GM12872 (cell line): ENCODE measurements at regions not wholly inside any gene's neighbourhood (a gene's known extent, or its start where the extent isn't known, plus 50 kb on each side); places are given as distances from the start of the nearest gene placed in this dataset.
A peak's percentile ranks its signal among the peaks of the same experiment; 100 is the strongest.

Experiments
- TF ChIP-seq, protein P1 (sequence below): IDR thresholded peaks from 3 replicates; pipeline ENCODE4 v1.5.1; 2011; ENCODE audit warnings: low read depth, mild to moderate bottlenecking, low read length, moderate library complexity; ENCODE audit not compliant: insufficient read depth

DNA sequence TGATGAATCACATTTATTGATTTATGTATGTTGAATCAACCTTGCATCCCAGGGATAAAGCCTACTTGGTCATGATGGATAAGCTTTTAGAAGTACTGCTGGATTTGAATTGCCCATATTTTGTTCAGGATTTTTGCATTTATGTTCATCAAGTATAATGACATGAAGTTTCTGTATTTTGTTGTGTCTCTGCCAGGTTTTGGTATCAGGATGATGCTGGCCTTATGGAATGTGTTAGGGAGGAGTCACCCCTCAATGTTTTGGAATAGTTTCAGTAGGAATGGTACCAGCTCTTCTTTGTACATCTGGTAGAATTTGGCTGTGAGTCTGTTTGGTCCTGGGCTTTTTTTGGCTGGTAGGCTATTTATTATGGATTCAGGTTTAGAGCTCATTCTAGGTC lies 1643.1 kb upstream of the B3GALT2 start:
- TF ChIP-seq, protein P1, sequence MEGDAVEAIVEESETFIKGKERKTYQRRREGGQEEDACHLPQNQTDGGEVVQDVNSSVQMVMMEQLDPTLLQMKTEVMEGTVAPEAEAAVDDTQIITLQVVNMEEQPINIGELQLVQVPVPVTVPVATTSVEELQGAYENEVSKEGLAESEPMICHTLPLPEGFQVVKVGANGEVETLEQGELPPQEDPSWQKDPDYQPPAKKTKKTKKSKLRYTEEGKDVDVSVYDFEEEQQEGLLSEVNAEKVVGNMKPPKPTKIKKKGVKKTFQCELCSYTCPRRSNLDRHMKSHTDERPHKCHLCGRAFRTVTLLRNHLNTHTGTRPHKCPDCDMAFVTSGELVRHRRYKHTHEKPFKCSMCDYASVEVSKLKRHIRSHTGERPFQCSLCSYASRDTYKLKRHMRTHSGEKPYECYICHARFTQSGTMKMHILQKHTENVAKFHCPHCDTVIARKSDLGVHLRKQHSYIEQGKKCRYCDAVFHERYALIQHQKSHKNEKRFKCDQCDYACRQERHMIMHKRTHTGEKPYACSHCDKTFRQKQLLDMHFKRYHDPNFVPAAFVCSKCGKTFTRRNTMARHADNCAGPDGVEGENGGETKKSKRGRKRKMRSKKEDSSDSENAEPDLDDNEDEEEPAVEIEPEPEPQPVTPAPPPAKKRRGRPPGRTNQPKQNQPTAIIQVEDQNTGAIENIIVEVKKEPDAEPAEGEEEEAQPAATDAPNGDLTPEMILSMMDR = no peak

DNA sequence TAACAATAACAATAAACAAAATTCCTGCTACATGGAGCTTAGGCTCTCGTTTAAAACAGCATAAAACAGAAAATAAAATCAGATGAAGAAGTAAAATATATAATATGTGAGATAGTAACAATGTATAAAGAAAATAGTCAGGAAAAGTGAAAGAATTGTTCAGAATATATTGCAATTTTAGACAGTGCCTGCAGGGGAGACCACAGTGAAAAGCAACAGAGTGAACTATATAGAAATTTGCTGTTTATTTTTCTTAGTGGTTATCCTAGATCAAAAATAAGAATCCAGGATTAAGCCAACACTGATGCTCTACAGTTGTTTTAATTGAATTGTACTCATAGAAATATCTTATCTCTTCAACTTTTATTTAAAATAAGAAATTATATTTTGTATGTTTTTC lies 1639.0 kb upstream of the B3GALT2 start:
- TF ChIP-seq, protein P1 = 0 out of 3 replicates have a peak, but pooled peaks have one; percentile 7

DNA sequence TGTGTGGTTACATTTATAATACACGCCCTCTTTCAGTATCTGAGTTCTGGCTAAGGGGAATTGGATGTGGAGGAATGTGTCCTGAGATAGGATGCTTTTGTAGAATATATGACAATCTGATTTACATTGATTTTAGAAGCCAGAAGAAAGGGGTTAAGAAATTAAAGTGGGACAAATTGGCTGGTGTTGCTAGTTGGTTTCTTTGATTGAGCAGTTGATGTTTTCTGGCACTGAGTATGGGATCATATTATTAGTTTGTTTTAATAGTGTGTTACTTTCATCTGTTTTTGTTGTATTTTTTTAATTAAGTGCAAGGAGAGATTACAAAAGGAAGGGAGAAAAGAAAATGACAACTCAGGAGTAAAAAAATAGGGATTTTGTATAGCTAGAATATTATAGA lies 1634.7 kb upstream of the B3GALT2 start:
- TF ChIP-seq, protein P1 = no peak

DNA sequence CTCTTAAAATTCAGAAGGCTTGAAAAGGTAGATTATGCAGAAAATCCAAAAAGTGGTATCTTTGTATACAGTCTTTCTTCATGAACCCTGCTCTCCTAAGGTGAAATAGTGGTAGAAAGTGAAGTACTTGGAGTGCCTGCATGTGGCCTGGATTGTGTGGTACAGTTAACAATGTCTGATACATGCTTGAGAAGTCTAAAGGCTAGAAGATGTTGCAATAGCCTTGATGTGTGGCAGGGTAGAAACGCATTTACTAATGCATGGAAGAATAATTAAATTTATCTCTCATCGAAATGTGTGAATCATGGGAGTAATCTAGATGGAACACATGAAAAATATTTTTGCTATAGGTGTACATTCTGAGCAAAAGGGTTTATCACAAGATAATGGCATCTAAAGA lies 1632.3 kb upstream of the B3GALT2 start:
- TF ChIP-seq, protein P1 = no peak

DNA sequence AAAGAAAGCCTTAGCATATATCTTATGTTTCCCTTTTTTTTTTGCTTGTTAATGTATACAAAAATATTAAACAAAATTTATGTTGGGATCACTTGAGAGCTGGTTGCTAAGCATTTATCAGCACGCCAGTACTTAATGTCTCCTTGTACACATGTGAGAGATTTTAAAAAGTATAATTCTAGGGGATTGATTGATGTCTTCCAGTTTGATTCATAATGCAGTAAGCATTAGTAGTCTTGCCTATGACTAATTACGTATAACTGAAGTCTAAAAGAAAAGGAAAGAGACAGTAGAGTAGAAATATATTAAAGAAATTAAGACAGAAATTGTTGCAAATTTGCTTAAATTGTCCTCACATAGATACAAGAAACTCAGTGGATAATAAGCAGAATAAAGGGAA lies 1630.4 kb upstream of the B3GALT2 start:
- TF ChIP-seq, protein P1 = no peak

DNA sequence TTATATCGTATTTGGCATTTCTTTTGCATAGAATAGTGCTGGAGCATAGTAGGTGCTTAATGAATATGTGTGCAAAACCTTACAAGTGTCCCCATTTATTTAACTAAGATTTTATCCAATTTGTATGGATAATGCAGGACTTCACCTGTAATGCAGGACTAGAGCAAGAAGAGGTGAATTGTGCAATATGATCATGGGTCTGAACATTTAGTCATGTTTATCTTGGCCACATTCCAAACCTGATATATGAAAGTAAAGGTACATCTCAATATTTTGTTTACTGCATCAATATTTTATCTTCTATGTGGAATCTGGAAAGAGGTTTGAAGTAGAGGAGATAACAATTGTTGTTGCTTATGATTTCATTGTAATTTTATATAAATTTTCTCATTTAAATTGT lies 1626.7 kb upstream of the B3GALT2 start:
- TF ChIP-seq, protein P1 = no peak

DNA sequence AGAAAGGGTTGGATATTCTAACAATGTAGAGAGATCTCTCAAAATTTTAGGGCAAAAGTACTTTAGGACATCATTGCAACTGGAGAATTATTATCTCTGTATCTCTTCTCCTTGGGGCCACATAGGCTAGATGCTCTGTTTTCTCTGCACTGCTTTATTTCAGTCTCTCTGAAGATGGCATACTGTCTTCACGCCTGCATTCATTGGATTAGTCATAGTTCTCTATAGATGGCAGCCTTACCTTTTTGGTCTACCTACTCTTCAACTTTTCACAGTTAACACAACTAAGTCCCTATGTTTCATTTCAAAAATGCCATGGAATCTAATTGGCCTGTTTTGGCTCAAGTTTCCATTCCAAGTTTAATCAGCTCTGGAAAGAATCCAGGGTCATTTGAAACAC lies 1623.3 kb upstream of the B3GALT2 start:
- TF ChIP-seq, protein P1 = no peak

DNA sequence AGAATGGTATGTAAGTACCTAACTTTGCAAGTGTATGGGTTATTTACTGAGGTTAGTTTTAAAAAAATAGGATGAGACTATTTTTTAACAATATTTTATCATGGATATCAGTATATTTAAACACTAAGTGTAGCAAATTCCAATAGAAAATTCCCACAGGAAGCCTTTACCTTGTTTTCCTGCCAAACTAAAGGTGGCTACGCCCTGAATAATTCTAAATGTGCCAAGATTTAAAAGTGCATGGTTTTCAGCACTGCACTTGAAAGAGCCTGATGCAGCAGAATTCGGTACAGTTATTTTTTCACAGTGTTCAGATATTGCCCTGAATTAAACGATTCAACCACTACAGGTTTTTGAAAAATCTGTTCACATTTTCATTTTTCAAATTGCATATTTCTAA lies 1622.8 kb upstream of the B3GALT2 start:
- TF ChIP-seq, protein P1 = no peak
